DND-41 (cell line): ENCODE measurements at regions not wholly inside any gene's neighbourhood (a gene's known extent, or its start where the extent isn't known, plus 50 kb on each side); places are given as distances from the start of the nearest gene placed in this dataset.

ENCODE experiments used
- CTCF ChIP-seq: IDR thresholded peaks from 2 replicates; pipeline ENCODE4 v1.5.1; 2012; ENCODE audit warnings: borderline replicate concordance, low read length, moderate library complexity, mild to moderate bottlenecking; ENCODE audit not compliant: poor library complexity, severe bottlenecking; ENCODE audit errors: extremely low read depth
- EZH2 ChIP-seq: IDR thresholded peaks from 3 replicates; pipeline ENCODE4 v1.6.1; 2012; ENCODE audit warnings: borderline replicate concordance, low read depth, mild to moderate bottlenecking, moderate library complexity, low read length, inconsistent platforms; ENCODE audit not compliant: severe bottlenecking

GRCh38 chr12:60290532-60290931 is 694.7 kb downstream of the SLC16A7 start:
- TF ChIP-seq CTCF (no peak), EZH2 (no peak)
